ENCODE measurements at regions not wholly inside any gene's neighbourhood (a gene's known extent, or its start where the extent isn't known, plus 50 kb on each side); places are given as distances from the start of the nearest gene placed in this dataset.

DNA sequence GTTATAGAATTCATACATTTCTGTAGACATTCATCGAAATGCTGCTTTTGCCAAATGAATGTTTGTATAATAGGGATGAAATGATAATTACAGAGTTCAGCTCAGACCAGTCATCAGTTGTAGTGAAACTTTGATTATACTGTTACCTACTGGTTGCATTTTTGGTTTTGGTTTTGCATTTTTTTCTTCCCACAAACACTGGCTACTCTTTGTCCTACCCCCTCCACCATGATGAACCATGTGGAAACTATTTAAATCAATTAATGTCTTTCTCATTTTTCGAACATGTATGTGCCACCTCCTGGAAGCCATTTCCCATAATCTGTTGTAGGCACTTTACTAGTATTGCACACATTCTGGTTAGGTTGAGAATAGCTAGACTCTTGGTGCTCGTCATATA is 75.3 kb upstream of the MTNR1B start:
- TF ChIP-seq, protein P1, sequence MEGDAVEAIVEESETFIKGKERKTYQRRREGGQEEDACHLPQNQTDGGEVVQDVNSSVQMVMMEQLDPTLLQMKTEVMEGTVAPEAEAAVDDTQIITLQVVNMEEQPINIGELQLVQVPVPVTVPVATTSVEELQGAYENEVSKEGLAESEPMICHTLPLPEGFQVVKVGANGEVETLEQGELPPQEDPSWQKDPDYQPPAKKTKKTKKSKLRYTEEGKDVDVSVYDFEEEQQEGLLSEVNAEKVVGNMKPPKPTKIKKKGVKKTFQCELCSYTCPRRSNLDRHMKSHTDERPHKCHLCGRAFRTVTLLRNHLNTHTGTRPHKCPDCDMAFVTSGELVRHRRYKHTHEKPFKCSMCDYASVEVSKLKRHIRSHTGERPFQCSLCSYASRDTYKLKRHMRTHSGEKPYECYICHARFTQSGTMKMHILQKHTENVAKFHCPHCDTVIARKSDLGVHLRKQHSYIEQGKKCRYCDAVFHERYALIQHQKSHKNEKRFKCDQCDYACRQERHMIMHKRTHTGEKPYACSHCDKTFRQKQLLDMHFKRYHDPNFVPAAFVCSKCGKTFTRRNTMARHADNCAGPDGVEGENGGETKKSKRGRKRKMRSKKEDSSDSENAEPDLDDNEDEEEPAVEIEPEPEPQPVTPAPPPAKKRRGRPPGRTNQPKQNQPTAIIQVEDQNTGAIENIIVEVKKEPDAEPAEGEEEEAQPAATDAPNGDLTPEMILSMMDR (IDR thresholded peaks at IDR 0.05), result no peak
- CTCF ChIA-PET, result no interaction called here
- peaks cover 2% of the 10 kb centered on the region for H3K27me3 Mint-ChIP-seq
- H3K27ac Mint-ChIP-seq, result no peak overlapping the region
- H3K36me3 Mint-ChIP-seq (ENCODE audit: low read depth), result no peaks in the 10 kb centered on the region
- intact Hi-C loops (cut with micrococcal nuclease), result no loop called here
- ATAC-seq (ENCODE audit: low read depth) (no peak), DNase-seq (no peak)
- POLR2A ChIA-PET, result no interaction called here
- H3K4me3 Mint-ChIP-seq, result no peak overlapping the region
- H3K4me1 Mint-ChIP-seq, result no peaks in the 10 kb centered on the region
- no peaks in the 10 kb centered on the region for H3K9me3 Mint-ChIP-seq

DNA sequence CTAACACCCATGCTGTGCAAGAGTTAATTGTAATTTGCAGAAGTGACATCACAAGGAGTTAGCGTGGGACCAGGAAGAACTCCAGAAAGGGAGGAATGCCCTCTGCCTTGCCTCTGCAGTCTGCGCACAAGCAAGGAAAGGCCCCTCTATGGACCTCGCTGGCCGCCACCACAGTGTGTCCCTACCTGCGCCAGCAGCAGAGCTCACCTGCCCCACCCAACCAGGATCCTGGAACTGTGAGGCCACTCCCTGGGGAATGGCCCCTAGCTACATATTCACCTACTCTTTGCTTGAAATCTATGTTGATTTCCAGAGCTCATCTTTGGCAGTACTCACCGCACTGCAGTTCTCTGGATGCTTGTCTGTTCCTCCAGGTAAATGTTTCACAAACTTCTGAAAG is 72.0 kb upstream of the MTNR1B start:
- ATAC-seq (ENCODE audit: low read depth) (no peak), DNase-seq (no peak)
- TF ChIP-seq, protein P1 (IDR thresholded peaks at IDR 0.05), result no peak
- no peaks in the 10 kb centered on the region for H3K36me3 Mint-ChIP-seq (ENCODE audit: low read depth)
- H3K27ac Mint-ChIP-seq, result no peak overlapping the region
- H3K9me3 Mint-ChIP-seq, result no peaks in the 10 kb centered on the region
- CTCF ChIA-PET, result no interaction called here
- POLR2A ChIA-PET, result no interaction called here
- peaks cover 2% of the 10 kb centered on the region for H3K27me3 Mint-ChIP-seq
- H3K4me1 Mint-ChIP-seq, result no peaks in the 10 kb centered on the region
- intact Hi-C loops (cut with micrococcal nuclease), result no loop called here
- no peak overlapping the region for H3K4me3 Mint-ChIP-seq

DNA sequence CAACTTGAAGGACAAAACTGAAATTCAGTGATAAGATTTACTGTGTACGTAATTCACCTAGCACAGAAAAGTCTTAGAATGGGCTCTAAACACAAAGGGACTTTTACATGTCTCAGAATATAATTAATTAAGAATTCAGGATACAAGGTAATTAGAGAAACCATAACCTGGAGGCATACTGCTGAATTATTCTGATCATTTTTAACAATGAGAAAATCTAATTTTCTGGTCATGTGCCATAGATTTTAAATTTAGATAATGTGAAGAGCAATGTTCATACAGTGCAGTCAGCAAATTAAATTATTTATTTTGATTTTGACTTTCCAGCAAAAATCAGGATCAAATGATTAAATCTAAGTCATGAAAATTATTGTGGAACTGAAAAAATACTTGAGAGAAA is 67.0 kb upstream of the MTNR1B start:
- H3K36me3 Mint-ChIP-seq (ENCODE audit: low read depth), result no peaks in the 10 kb centered on the region
- ATAC-seq (ENCODE audit: low read depth) (no peak), DNase-seq (no peak)
- no peaks in the 10 kb centered on the region for H3K4me1 Mint-ChIP-seq
- CTCF ChIA-PET, result no interaction called here
- POLR2A ChIA-PET, result no interaction called here
- peaks cover 4% of the 10 kb centered on the region for H3K9me3 Mint-ChIP-seq
- H3K4me3 Mint-ChIP-seq, result no peak overlapping the region
- TF ChIP-seq, protein P1 (IDR thresholded peaks at IDR 0.05), result no peak
- peaks cover 2% of the 10 kb centered on the region for H3K27me3 Mint-ChIP-seq
- intact Hi-C loops (cut with micrococcal nuclease), result no loop called here
- no peak overlapping the region for H3K27ac Mint-ChIP-seq

DNA sequence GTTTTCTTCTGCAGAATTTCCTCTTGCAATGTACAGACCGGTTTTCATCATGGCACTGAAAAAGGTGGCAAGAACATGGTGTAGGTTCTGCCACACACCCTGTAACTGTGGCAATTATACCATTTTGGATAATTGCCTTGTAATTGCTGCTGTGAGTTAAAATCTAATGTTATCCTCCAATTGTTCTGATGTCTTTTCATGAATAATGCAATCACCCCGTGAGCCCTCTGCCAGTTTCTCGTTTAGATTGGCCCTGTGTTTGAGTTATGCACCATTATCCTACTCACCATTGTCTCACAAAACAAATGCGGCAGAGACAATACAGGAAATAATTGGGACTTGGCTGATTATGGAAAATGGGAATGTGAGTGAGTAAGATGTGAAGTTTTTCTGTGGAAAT is 61.8 kb upstream of the MTNR1B start:
- DNase-seq (no peak), ATAC-seq (ENCODE audit: low read depth) (no peak)
- intact Hi-C loops (cut with micrococcal nuclease), result no loop called here
- TF ChIP-seq, protein P1 (IDR thresholded peaks at IDR 0.05), result no peak
- no peak overlapping the region for H3K4me3 Mint-ChIP-seq
- ChIA-PET POLR2A (no interaction called here), CTCF (no interaction called here)
- no peaks in the 10 kb centered on the region for H3K27me3 Mint-ChIP-seq
- no peak overlapping the region for H3K27ac Mint-ChIP-seq
- H3K36me3 Mint-ChIP-seq (ENCODE audit: low read depth), result no peaks in the 10 kb centered on the region
- H3K4me1 Mint-ChIP-seq, result no peaks in the 10 kb centered on the region
- peaks cover 4% of the 10 kb centered on the region for H3K9me3 Mint-ChIP-seq

DNA sequence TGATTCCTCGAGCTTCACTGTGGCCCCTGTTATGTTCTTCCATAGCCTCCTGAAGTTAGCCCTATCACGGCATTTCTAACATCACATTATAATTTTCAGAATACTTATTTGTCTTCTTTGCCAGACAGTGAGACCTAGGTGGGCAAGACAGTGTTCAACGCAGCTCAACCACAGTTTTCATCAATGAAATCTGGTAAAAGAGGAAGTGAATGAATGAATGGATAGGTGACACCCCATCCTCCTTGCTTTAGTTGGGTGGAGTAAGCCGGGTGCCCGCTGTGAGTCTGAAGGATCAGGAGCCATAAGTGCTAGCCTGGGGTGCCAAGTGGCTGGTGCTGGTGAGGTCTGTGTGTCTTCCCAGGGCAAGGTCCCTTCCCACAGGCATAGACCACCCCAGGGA is 60.2 kb upstream of the MTNR1B start:
- no peak for DNase-seq
- no peak for ATAC-seq (ENCODE audit: low read depth)
- Mint-ChIP-seq H3K9me3 (peaks cover 2% of the 10 kb centered on the region), H3K27ac (no peak overlapping the region), H3K4me3 (no peak overlapping the region), H3K4me1 (no peaks in the 10 kb centered on the region), H3K27me3 (no peaks in the 10 kb centered on the region), H3K36me3 (ENCODE audit: low read depth) (no peaks in the 10 kb centered on the region)
- TF ChIP-seq, protein P1 (IDR thresholded peaks at IDR 0.05), result no peak
- CTCF ChIA-PET, result no interaction called here
- POLR2A ChIA-PET, result no interaction called here
- intact Hi-C loops (cut with micrococcal nuclease), result no loop called here

Data from activated B cell treated with CpG ODN at 0.5 μM for 24 hours (primary cell).